Mesenchymal stem cell (in vitro differentiated cells and primary cell): ENCODE measurements at regions not wholly inside any gene's neighbourhood (a gene's known extent, or its start where the extent isn't known, plus 50 kb on each side); places are given as distances from the start of the nearest gene placed in this dataset.

Experiments
- DNase-seq: peaks from one replicate; pipeline ENCODE4 v3.0.0-alpha.2; 2013
- H2AFZ ChIP-seq: one replicate; pipeline ENCODE4 v1.6.1; 2013; ENCODE audit warnings: low read depth, mild to moderate bottlenecking, control low read depth, inconsistent platforms, low read length, moderate library complexity
- H2AK5ac ChIP-seq: 2 replicates; pipeline ENCODE4 v1.6.1; 2013; ENCODE audit warnings: low read length, moderate library complexity, mild to moderate bottlenecking, inconsistent platforms; ENCODE audit not compliant: severe bottlenecking
- H2BK120ac ChIP-seq: one replicate; pipeline ENCODE4 v1.6.1; 2013; ENCODE audit warnings: low read depth, mild to moderate bottlenecking, inconsistent platforms, low read length, moderate library complexity
- H2BK12ac ChIP-seq, 2 experiments: one replicate each; pipeline ENCODE4 v1.6.1; 2013; ENCODE audit warnings: inconsistent platforms in 2 of 2, low read length in 2 of 2, mild to moderate bottlenecking in 2 of 2, moderate library complexity in 2 of 2, control low read depth in 1 of 2
- H2BK15ac ChIP-seq: one replicate; pipeline ENCODE4 v1.6.1; 2013; ENCODE audit warnings: mild to moderate bottlenecking, low read depth, inconsistent platforms; ENCODE audit not compliant: poor library complexity, severe bottlenecking
- H2BK5ac ChIP-seq: 2 replicates; pipeline ENCODE4 v1.6.1; 2013; ENCODE audit warnings: low read depth, mild to moderate bottlenecking, low read length, control low read depth, inconsistent platforms; ENCODE audit not compliant: poor library complexity, severe bottlenecking
- H3K14ac ChIP-seq, 2 experiments: one replicate each; pipeline ENCODE4 v1.6.1; 2013; ENCODE audit warnings: inconsistent platforms in 2 of 2, low read length in 2 of 2, control low read depth in 1 of 2, mild to moderate bottlenecking in 1 of 2, moderate library complexity in 1 of 2
- H3K18ac ChIP-seq, 2 experiments: one replicate each; pipeline ENCODE4 v1.6.1; 2013; ENCODE audit warnings: inconsistent platforms in 2 of 2, low read length in 2 of 2, control low read depth in 1 of 2, low read depth in 1 of 2, mild to moderate bottlenecking in 1 of 2
- H3K23ac ChIP-seq, 2 experiments: one replicate each; pipeline ENCODE4 v1.6.1; 2013; ENCODE audit warnings: inconsistent platforms in 2 of 2, low read length in 2 of 2, mild to moderate bottlenecking in 2 of 2, moderate library complexity in 2 of 2, control low read depth in 1 of 2
- H3K27ac ChIP-seq: 2 replicates; pipeline ENCODE4 v1.5.1; 2013; ENCODE audit warnings: mild to moderate bottlenecking, moderate library complexity, low read length, control low read depth, inconsistent platforms; ENCODE audit not compliant: poor library complexity, severe bottlenecking
- H3K27me3 ChIP-seq, 2 experiments: 2 replicates each; pipeline versions ENCODE4 v1.6.1 to v1.7.0; 2013; ENCODE audit warnings: low read length in 2 of 2, mild to moderate bottlenecking in 2 of 2, moderate library complexity in 2 of 2, control low read depth in 1 of 2, inconsistent platforms in 1 of 2; ENCODE audit not compliant: control insufficient read depth in 1 of 2, insufficient read depth in 1 of 2
- H3K36me3 ChIP-seq, 2 experiments: 2 replicates each; pipeline versions ENCODE4 v1.6.1 to v1.7.0; 2013; ENCODE audit warnings: low read length in 2 of 2, control low read depth in 1 of 2, inconsistent platforms in 1 of 2, low read depth in 1 of 2, mild to moderate bottlenecking in 1 of 2; ENCODE audit not compliant: insufficient read depth in 2 of 2, control insufficient read depth in 1 of 2
- H3K4ac ChIP-seq, 2 experiments: one replicate each; pipeline ENCODE4 v1.6.1; 2013; ENCODE audit warnings: inconsistent platforms in 2 of 2, low read length in 2 of 2, mild to moderate bottlenecking in 2 of 2, moderate library complexity in 2 of 2, control low read depth in 1 of 2, low read depth in 1 of 2
- H3K4me1 ChIP-seq: 2 replicates; pipeline ENCODE4 v1.6.1; 2013; ENCODE audit warnings: low read depth, low read length, control low read depth; ENCODE audit not compliant: control insufficient read depth, insufficient read depth
- H3K4me2 ChIP-seq: 2 replicates; pipeline ENCODE4 v1.6.1; 2013; ENCODE audit warnings: low read length, mild to moderate bottlenecking, inconsistent platforms; ENCODE audit not compliant: poor library complexity, severe bottlenecking
- H3K4me3 ChIP-seq, 2 experiments: 2 replicates each; pipeline versions ENCODE4 v1.5.1 to v1.7.0; 2013; ENCODE audit warnings: low read length in 2 of 2, mild to moderate bottlenecking in 2 of 2, control low read depth in 1 of 2, low read depth in 1 of 2; ENCODE audit not compliant: insufficient read depth in 1 of 2
- H3K79me1 ChIP-seq: replicated peaks from 2 replicates; pipeline ENCODE4 v1.6.1; 2013; ENCODE audit warnings: mild to moderate bottlenecking, control low read depth, low read length, inconsistent platforms; ENCODE audit not compliant: poor library complexity, severe bottlenecking
- H3K9ac ChIP-seq: 2 replicates; pipeline ENCODE4 v1.7.0; 2013; ENCODE audit warnings: mild to moderate bottlenecking, low read length, moderate library complexity
- H3K9me3 ChIP-seq: 2 replicates; pipeline ENCODE4 v1.7.0; 2013; ENCODE audit warnings: mild to moderate bottlenecking, low read length; ENCODE audit not compliant: control insufficient read depth
- H4K8ac ChIP-seq: one replicate; pipeline ENCODE4 v1.6.1; 2013; ENCODE audit warnings: inconsistent platforms, mild to moderate bottlenecking, low read length, moderate library complexity
- H4K91ac ChIP-seq: one replicate; pipeline ENCODE4 v1.6.1; 2013; ENCODE audit warnings: mild to moderate bottlenecking, low read length, inconsistent platforms
- WGBS: methylation state at CpG from one replicate; pipeline ENCODE4 v1.1.7; 2013; ENCODE audit warnings: mixed read lengths; 5-methylcytosine and 5-hydroxymethylcytosine counted together

GRCh38 chr13:111423168-111423785, 102.8 kb downstream of the TEX29 start:
- Histone ChIP-seq H4K91ac (no peak overlapping the region), H3K27me3 (peaks cover 0 to 32% of the 10 kb centered on the region in 2 experiments), H2BK15ac (no peak overlapping the region), H2AK5ac (no peak overlapping the region), H3K36me3 (no peaks in the 10 kb centered on the region), H3K9me3 (no peaks in the 10 kb centered on the region), H3K4ac (no peak overlapping the region), H3K4me2 (no peak overlapping the region), H3K79me1 (no peaks in the 10 kb centered on the region), H3K4me1 (no peaks in the 10 kb centered on the region), H3K27ac (no peak overlapping the region), H4K8ac (no peak overlapping the region), H3K23ac (no peak overlapping the region), H3K4me3 (no peak overlapping the region), H3K14ac (no peak overlapping the region), H2BK120ac (no peak overlapping the region), H2BK5ac (no peak overlapping the region), H2AFZ (no peak overlapping the region), H3K18ac (no peak overlapping the region), H2BK12ac (no peak overlapping the region), H3K9ac (no peak overlapping the region)
- DNase-seq: no peak
- 83% methylated on average over 14 of the region's 16 CpGs for WGBS

- Histone ChIP-seq H3K18ac (no peak overlapping the region), H2AFZ (no peak overlapping the region), H3K9ac (no peak overlapping the region), H2AK5ac (no peak overlapping the region), H3K4me1 (no peaks in the 10 kb centered on the region), H2BK5ac (no peak overlapping the region), H3K27me3 (peaks cover 0 to 30% of the 10 kb centered on the region in 2 experiments), H3K4me3 (no peak overlapping the region), H3K23ac (no peak overlapping the region), H3K79me1 (no peaks in the 10 kb centered on the region), H3K4ac (no peak overlapping the region), H3K4me2 (no peak overlapping the region), H2BK15ac (no peak overlapping the region), H3K36me3 (no peaks in the 10 kb centered on the region), H2BK120ac (no peak overlapping the region), H4K8ac (no peak overlapping the region), H3K9me3 (no peaks in the 10 kb centered on the region), H4K91ac (no peak overlapping the region), H3K14ac (no peak overlapping the region), H3K27ac (no peak overlapping the region), H2BK12ac (no peak overlapping the region)
- 87% methylated on average over 19 of the region's 21 CpGs for WGBS
- no peak for DNase-seq
Observed at GRCh38 chr13:111424134-111424533, 103.7 kb downstream of the TEX29 start.

GRCh38 chr13:111425326-111425725, 104.9 kb downstream of the TEX29 start:
- Histone ChIP-seq H3K4me1 (peaks cover 2% of the 10 kb centered on the region), H4K91ac (no peak overlapping the region), H3K27ac (no peak overlapping the region), H4K8ac (no peak overlapping the region), H3K27me3 (peaks cover 0 to 36% of the 10 kb centered on the region in 2 experiments), H3K4me2 (no peak overlapping the region), H3K9ac (no peak overlapping the region), H3K79me1 (no peaks in the 10 kb centered on the region), H2BK120ac (no peak overlapping the region), H3K36me3 (no peaks in the 10 kb centered on the region), H3K18ac (no peak overlapping the region), H2BK15ac (no peak overlapping the region), H3K4me3 (no peak overlapping the region), H3K23ac (no peak overlapping the region), H2AFZ (no peak overlapping the region), H3K9me3 (no peaks in the 10 kb centered on the region), H3K4ac (no peak overlapping the region), H2BK12ac (no peak overlapping the region), H2BK5ac (no peak overlapping the region), H2AK5ac (no peak overlapping the region), H3K14ac (no peak overlapping the region)
- WGBS: 88% methylated on average over 8 of the region's 8 CpGs
- no peak for DNase-seq

GRCh38 chr13:111429064-111429558, 108.7 kb downstream of the TEX29 start:
- Histone ChIP-seq H3K4me2 (no peak overlapping the region), H2BK120ac (no peak overlapping the region), H3K27ac (no peak overlapping the region), H3K9ac (no peak overlapping the region), H3K9me3 (no peaks in the 10 kb centered on the region), H4K8ac (no peak overlapping the region), H3K79me1 (no peaks in the 10 kb centered on the region), H3K4me3 (no peak overlapping the region), H3K18ac (no peak overlapping the region), H3K23ac (no peak overlapping the region), H3K27me3 (peaks cover 0 to 47% of the 10 kb centered on the region in 2 experiments), H3K4me1 (peaks cover 2% of the 10 kb centered on the region), H3K14ac (no peak overlapping the region), H4K91ac (no peak overlapping the region), H3K4ac (no peak overlapping the region), H3K36me3 (no peaks in the 10 kb centered on the region), H2BK12ac (no peak overlapping the region), H2BK5ac (no peak overlapping the region), H2AK5ac (no peak overlapping the region), H2AFZ (peak overlapping the region; percentile 46), H2BK15ac (no peak overlapping the region)
- 7% methylated on average over 10 of the region's 12 CpGs for WGBS
- peak; percentile 4 for DNase-seq
